Effector memory CD8-positive, alpha-beta T cell (primary cell): ENCODE measurements at regions not wholly inside any gene's neighbourhood (a gene's known extent, or its start where the extent isn't known, plus 50 kb on each side); places are given as distances from the start of the nearest gene placed in this dataset.

Experiments
- ATAC-seq: fragments of 150-1000 bp; cut with Tn5 transposase; replicated peaks from 2 replicates; pipeline ENCODE4 v1.10.0; 2021; ENCODE audit warnings: mild to moderate bottlenecking, moderate library complexity
- DNase-seq, 3 experiments: peaks; one replicate each; pipeline ENCODE4 v3.0.0; 2021
- H3K27ac Mint-ChIP-seq, 2 donors: one replicate each; pipeline ENCODE4 v1.8.0; 2022; ENCODE audit warnings: mild to moderate bottlenecking in 2 of 2, mixed read lengths in 2 of 2, moderate library complexity in 2 of 2
- H3K27me3 Mint-ChIP-seq, 2 donors: one replicate each; pipeline ENCODE4 v1.8.0; 2022; ENCODE audit warnings: mixed read lengths in 2 of 2
- H3K36me3 Mint-ChIP-seq: one replicate; pipeline ENCODE4 v1.8.0; 2022; ENCODE audit warnings: mild to moderate bottlenecking, moderate library complexity, mixed read lengths; ENCODE audit not compliant: insufficient read depth
- H3K4me1 Mint-ChIP-seq, 2 donors: one replicate each; pipeline ENCODE4 v1.8.0; 2022; ENCODE audit warnings: low read depth in 2 of 2, mixed read lengths in 2 of 2
- H3K4me3 Mint-ChIP-seq, 2 donors: one replicate each; pipeline ENCODE4 v1.8.0; 2022; ENCODE audit warnings: mild to moderate bottlenecking in 2 of 2, mixed read lengths in 2 of 2, moderate library complexity in 2 of 2
- H3K9me3 Mint-ChIP-seq, 2 donors: one replicate each; pipeline ENCODE4 v1.8.0; 2022; ENCODE audit warnings: mixed read lengths in 2 of 2

DNA sequence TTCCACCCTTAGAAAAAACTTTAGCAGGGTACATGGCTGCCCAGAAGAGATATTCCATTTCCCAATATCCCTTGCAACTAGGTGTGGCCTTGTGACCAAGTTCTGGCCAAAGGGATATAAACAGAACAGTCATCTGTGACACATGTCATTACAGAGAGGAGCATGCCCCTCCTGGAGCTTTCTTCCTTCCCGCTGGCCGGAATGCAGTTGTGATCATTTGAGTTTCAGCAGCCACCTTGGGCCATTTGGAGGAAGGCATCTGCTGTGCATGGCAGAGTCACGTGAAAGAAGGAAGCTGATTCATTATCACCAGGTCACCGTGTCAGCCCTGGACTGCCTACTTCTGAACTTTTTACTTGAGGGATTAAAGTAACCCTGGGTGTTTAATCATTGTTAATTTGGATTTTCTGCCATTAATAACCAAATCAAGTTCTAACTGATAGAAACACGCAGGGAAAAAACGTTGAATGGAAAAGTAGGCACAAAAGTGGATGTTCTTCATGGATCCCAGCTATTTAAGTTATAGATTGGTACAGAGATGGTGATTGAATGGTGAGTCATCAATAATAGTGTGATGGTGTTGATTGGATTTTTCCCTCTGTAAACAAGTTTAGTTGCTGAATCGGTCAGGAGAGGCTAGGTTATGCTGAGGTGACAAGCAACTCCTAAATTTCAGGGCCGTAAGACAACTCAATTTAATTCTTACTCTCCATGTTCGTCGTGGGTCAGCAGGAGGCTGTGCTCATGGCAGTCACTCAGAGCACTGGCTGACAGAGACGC lies 80.7 kb upstream of the CCDC167 start:
- Mint-ChIP-seq H3K27ac (no peak overlapping the region), H3K27me3 (peaks cover 15 to 31% of the 10 kb centered on the region in 2 donors), H3K4me3 (no peak overlapping the region), H3K4me1 (no peaks in the 10 kb centered on the region), H3K9me3 (no peaks in the 10 kb centered on the region), H3K36me3 (peaks cover 5% of the 10 kb centered on the region)
- DNase-seq (no peak), ATAC-seq (no peak)

DNA sequence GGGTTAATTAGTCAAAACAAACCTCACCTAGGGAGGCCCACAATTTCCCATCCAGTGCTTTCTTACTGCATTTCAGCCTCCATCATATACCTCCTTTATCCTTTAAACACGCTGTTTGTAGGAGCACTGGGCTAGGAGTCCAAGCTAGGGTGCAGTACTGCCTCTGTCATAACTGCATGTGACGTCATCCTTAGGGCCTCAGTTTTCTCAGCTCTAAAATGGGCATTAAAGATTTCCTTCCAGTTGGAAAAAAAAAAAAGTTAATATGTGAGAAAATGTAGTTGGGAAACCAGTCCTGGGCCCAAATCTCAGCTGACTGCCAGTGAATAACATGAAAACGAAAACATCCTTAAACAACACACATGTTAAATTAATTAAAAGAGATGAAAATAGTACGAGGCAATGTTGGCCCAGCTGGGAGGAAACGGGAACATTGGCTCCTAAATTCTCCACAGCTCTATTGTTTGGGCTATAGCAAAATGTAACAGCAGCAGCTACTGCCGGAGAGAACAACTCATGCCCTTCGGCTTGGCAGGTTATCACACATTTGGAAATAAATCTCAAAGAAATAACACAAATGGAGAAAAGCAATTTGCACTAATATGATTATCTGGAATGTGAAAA lies 79.9 kb upstream of the CCDC167 start:
- no peak overlapping the region for H3K4me3 Mint-ChIP-seq
- peaks cover 15 to 23% of the 10 kb centered on the region in 2 donors for H3K27me3 Mint-ChIP-seq
- H3K9me3 Mint-ChIP-seq = no peaks in the 10 kb centered on the region
- ATAC-seq (no peak), DNase-seq (no peak)
- H3K4me1 Mint-ChIP-seq = no peaks in the 10 kb centered on the region
- H3K27ac Mint-ChIP-seq = no peak overlapping the region
- H3K36me3 Mint-ChIP-seq = peaks cover 3% of the 10 kb centered on the region

DNA sequence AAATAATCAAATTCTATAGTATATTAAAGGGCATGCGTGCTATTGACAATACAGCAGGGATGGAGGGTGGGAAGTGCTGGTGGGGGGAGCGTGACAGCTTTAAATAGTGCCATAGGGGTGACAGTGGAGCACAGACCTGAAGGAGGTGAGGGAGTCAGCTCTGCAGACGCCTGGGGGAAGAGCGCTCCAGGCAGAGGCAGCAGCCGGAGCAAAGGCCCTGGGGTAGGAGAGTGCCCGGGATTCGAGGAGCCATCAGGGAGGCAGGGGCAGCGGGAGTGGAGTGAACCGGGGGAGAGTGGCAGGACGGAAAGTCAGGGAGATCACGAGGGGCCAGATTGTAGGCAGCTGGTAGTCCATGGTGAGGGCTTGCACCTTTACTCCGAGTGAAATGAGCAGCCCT lies 78.4 kb upstream of the CCDC167 start:
- H3K9me3 Mint-ChIP-seq = no peaks in the 10 kb centered on the region
- H3K27me3 Mint-ChIP-seq = peaks cover 11 to 12% of the 10 kb centered on the region in 2 donors
- no peak for DNase-seq

DNA sequence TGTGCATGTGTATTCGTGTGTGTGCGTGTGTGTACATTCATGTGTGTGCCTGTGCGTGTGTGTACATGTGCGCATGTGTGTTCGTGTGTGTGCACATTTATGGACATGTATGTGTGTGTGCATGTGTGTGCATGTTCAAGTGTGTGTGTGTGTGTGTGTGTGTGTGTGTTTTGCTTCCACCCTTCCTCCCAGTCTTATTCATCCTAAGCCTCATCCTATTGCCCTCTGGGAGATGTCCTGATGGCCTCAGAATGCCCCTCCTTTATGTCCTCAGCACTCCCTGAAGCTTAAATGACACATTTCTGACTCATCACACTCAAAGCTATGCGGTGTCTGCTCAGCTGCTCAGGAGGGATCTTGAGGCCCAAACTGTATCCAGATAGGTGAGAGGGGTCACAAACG lies 76.6 kb upstream of the CCDC167 start:
- Mint-ChIP-seq H3K36me3 (peaks cover 3% of the 10 kb centered on the region), H3K4me1 (no peaks in the 10 kb centered on the region), H3K27ac (no peak overlapping the region), H3K9me3 (no peaks in the 10 kb centered on the region), H3K27me3 (peaks cover 11 to 20% of the 10 kb centered on the region in 2 donors), H3K4me3 (no peak overlapping the region)
- DNase-seq = no peak
- ATAC-seq = no peak

More for the DNA sequence above, 78.4 kb upstream of the CCDC167 start:
- H3K36me3 Mint-ChIP-seq = peaks cover 3% of the 10 kb centered on the region
- no peak overlapping the region for H3K27ac Mint-ChIP-seq
- no peak overlapping the region for H3K4me3 Mint-ChIP-seq
- no peaks in the 10 kb centered on the region for H3K4me1 Mint-ChIP-seq
- ATAC-seq = no peak

DNA sequence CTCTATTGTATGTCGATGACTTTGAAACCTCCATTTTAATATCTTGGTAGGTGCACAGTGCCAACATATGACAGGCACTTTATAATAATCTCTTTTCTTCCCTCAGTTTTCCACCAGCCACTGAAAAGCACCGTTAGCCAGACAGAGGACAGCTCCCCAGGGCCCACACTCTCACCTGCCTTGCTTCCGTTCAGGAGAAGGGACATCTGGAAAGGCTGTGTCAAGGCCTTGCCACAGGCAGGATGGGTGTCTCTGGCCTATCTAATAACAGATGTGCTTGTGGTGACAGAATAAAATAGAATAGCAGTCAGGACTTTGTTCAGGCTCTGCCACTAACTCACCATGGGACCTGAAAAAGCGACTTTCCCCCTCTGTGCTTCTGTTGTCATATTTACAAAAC lies 75.5 kb upstream of the CCDC167 start:
- no peak overlapping the region for H3K4me3 Mint-ChIP-seq

DNA sequence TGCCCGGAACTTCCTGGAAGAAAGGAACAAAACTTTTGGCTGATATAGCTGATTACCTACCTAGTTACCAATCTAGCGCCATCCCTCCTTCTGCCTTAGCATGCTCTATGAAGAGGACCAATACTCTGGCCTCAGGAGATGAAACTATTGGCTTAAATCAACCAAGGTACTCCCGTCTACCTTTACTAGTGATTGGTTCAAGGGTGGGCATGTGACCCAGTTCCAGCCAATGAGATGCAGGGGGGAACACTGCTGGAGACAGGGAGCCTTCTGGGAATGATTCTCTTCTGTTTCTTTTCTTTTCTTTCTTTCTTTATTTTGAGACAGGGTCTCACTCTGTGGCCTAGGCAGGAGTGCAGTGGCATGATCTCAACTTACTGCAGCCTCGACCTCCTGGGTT lies 72.6 kb upstream of the CCDC167 start:
- DNase-seq = no peak
- H3K27ac Mint-ChIP-seq = no peak overlapping the region
- H3K36me3 Mint-ChIP-seq = no peaks in the 10 kb centered on the region
- no peaks in the 10 kb centered on the region for H3K9me3 Mint-ChIP-seq
- ATAC-seq = no peak
- H3K27me3 Mint-ChIP-seq = peaks cover under 1 to 9% of the 10 kb centered on the region in 2 donors
- no peak overlapping the region for H3K4me3 Mint-ChIP-seq
- H3K4me1 Mint-ChIP-seq = no peaks in the 10 kb centered on the region

More for the DNA sequence above, 75.5 kb upstream of the CCDC167 start:
- H3K27me3 Mint-ChIP-seq = peaks cover 11 to 20% of the 10 kb centered on the region in 2 donors
- no peaks in the 10 kb centered on the region for H3K9me3 Mint-ChIP-seq
- ATAC-seq = no peak
- no peak overlapping the region for H3K27ac Mint-ChIP-seq
- DNase-seq = no peak
- H3K4me1 Mint-ChIP-seq = no peaks in the 10 kb centered on the region
- H3K36me3 Mint-ChIP-seq = no peaks in the 10 kb centered on the region

DNA sequence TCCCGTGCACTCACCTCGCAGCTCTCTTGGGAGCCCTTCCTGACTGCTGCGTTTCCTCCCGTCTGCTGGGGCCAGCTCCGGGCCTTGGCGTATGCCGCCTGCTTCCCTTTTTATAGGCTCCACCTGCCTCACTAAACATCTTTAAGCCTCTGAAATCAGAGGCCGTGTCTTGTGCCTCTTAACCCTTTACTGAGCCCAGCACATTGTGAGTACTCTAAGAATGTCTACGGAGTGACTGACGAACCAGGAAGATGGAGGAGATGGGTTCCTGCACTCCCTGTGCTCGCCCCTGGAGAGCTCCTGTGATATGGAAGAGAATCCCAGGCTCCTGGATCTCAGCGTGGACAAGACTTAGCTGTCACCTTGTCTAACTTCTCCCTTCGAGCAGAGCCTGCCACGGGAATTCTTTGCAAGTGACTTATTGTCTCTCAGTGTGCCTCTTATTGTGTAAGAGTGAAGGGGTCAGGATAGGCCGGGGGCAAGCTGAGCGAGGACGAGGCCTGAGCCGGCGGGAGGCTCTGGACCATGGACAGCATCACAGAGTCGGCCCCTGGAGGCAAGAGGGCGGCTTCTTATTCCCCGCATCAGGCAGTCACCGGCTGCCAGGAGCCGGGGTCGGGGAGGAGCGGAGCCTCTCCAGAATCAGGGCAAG lies 70.9 kb upstream of the CCDC167 start:
- H3K4me1 Mint-ChIP-seq = peaks cover 5 to 6% of the 10 kb centered on the region in 2 donors
- H3K9me3 Mint-ChIP-seq = no peaks in the 10 kb centered on the region
- H3K27ac Mint-ChIP-seq = peak overlapping the region in 1 of 2 donors; percentile 57
- peaks cover 0 to 9% of the 10 kb centered on the region in 2 donors for H3K27me3 Mint-ChIP-seq
- ATAC-seq = no peak
- DNase-seq = no peak
- H3K4me3 Mint-ChIP-seq = no peak overlapping the region
- no peaks in the 10 kb centered on the region for H3K36me3 Mint-ChIP-seq

DNA sequence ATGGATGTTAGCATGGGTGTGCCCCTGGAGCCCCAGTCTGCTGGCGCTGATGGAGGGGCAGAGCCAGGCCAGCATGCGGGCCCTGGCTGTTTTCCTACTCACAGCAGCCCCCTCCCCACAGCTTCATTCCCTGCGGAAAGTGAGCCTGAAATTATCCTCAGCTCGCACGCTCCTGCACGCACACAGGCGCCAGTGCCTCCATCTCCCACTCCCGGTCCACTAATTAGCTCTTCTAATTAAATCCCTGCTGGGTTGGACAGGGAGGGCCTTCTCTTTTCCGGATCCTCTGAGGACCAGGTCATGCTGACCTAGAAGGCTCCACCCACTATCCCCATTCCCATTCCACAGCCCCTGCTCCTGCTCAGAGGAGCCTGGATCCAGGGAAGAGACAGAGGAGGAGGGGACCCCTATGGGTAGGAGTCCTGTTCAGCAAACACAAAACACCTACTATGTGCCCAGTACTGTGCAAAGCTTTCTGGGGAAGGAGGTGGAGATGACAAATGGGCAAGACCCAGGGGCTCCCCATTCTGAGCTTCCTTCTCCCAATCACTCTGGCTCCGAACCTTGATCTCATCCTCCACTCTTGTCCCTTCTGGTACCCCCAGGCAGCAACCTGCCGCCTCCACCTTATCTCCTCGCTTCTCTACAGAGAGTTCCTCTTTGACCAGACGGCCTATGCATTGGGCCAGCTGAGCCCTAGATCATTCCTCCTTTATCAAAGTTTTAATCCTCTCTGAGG lies 70.2 kb upstream of the CCDC167 start:
- Mint-ChIP-seq H3K4me3 (no peak overlapping the region), H3K27me3 (peaks cover 0 to 9% of the 10 kb centered on the region in 2 donors), H3K4me1 (peaks cover 5 to 6% of the 10 kb centered on the region in 2 donors), H3K36me3 (no peaks in the 10 kb centered on the region), H3K27ac (peak overlapping the region in 1 of 2 donors; percentile 57), H3K9me3 (no peaks in the 10 kb centered on the region)
- ATAC-seq = no peak
- no peak for DNase-seq

DNA sequence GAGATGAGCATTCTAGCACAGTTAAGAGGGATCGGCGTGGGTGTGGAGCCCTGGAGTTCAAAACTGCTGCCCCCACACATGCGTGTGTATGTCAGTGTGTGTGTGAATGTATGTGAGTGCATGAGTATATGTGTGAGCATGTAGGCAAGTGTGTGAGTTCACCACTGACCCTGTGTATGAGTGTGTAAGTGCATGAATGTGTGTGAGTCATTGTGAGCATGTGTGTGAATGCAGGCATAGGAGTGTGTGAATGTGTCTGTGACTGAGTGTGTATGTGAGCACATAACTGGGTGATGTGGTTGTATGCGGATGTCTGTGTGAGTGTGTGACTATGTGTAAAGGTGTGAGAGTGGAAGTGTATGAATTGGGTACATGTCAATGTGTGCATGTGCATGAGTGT lies 69.6 kb upstream of the CCDC167 start:
- DNase-seq = no peak
- Mint-ChIP-seq H3K9me3 (no peaks in the 10 kb centered on the region), H3K36me3 (no peaks in the 10 kb centered on the region), H3K4me1 (peaks cover 5 to 6% of the 10 kb centered on the region in 2 donors), H3K27me3 (peaks cover 0 to 14% of the 10 kb centered on the region in 2 donors), H3K27ac (no peak overlapping the region), H3K4me3 (no peak overlapping the region)
- no peak for ATAC-seq

DNA sequence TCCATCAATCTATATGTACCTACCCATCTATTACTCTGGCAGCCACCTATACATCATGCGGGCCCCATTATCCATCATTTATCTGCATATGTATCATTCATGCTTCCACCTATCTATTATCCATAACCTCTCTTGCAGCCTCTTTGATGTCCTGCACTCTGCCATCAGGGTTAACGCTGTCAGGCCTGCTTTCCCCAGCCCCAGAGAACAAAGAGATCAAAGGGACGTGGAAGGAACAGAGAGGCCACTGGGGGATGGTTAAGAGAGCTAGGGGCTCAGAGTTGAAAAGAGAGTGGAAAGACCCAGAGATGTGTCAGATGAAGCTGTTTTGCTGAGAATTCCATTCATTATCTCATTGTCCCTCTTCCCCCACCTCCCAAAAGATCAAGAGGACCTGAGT lies 67.3 kb upstream of the CCDC167 start:
- no peak for ATAC-seq

DNA sequence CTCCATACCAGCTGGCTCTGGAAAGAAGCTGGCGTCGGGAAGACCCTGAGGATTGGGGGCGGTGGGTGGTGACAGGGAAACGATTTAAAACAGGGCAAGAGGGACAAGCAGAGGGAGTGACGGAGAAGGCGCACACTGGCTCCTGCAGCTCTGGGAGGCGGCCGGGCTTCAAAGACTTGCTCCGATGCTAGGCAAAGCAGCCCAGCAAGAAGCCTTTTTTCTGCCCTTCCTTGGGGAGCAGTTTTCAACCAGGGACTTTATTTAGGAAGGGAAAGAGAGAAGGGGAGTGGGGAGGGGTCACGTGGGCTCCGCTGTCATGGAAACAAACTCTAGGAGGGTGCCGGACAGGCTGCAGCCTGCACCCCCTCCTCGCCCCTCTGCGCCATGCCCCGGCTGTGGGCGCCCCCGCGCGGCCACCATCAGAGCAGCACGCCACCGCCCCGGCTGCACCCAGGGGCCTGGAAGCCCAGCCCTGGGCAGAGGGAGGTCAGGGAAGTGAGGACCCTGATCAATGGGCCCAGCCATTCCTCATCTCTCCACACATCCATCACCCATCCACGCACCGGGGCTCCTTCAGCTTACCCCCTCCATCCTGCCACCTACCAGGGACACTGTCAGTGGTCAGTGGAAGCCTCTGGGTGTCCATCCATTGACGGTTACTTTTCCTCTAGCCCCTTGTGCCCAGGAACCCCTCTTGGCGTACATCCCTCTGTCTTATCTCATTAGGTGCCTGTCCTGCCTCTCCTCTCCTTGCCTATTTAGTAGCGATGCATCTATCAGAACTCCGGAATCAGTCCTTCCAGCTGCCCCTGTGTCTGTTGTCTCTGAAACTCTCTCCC lies 66.6 kb upstream of the CCDC167 start:
- no peaks in the 10 kb centered on the region for H3K36me3 Mint-ChIP-seq
- ATAC-seq = peak; percentile 95
- H3K27me3 Mint-ChIP-seq = peaks cover 0 to 6% of the 10 kb centered on the region in 2 donors
- H3K4me3 Mint-ChIP-seq = peak overlapping the region; percentile 57 to 58
- H3K4me1 Mint-ChIP-seq = peaks cover 5 to 6% of the 10 kb centered on the region in 2 donors
- peak; percentile 70 to 80 (median 76) for DNase-seq
- H3K9me3 Mint-ChIP-seq = no peaks in the 10 kb centered on the region
- H3K27ac Mint-ChIP-seq = peak overlapping the region; percentile 1 to 21

More for the DNA sequence above, 67.3 kb upstream of the CCDC167 start:
- Mint-ChIP-seq H3K4me1 (peaks cover 5 to 6% of the 10 kb centered on the region in 2 donors), H3K4me3 (peak overlapping the region; percentile 57 to 58), H3K9me3 (no peaks in the 10 kb centered on the region), H3K27me3 (peaks cover 0 to 10% of the 10 kb centered on the region in 2 donors), H3K27ac (peak overlapping the region; percentile 1 to 21), H3K36me3 (no peaks in the 10 kb centered on the region)
- DNase-seq = no peak

DNA sequence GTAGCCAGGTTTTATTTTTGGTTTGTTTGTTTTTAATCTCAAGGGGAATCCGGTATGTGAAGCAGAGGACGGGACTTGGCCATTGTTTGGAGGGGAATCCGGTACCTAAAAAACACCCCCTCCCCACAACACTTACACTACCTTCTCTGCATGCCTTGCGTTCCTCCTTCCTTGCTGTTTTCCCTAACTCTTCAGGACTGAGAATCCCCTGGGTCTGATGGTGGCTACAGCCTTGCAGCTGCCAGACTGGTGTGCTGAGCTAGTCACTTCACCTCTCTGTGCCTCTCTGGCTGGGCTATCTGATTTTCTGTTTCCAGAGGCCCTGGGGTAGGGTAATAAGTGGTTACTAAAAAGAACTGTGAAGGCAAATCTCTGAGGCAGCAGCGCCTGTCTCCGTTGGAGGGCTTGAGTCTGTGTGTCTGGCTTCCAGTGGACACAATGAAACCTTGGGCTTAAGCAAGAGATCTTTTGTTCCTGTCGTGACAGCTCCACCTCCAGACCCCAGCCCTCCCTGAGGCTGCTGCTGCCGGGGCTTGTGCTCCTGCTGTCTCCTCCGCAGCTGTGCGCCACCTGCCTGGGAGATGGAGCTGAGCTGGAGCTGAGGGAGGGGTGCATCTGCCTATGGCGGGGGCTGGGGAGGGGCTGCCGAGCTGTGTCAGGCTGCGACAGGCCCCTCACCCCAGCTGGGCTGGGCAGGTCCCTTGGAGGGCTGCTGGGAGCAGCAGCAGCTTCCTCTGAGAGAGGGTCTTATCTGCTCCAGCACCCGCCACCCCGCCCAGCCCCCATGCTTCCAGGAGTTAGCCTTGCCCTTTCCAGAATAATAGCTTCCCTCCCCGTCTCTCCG lies 65.8 kb upstream of the CCDC167 start:
- H3K27me3 Mint-ChIP-seq = peaks cover 0 to 6% of the 10 kb centered on the region in 2 donors
- H3K27ac Mint-ChIP-seq = peak overlapping the region in 1 of 2 donors; percentile 39
- no peaks in the 10 kb centered on the region for H3K9me3 Mint-ChIP-seq
- no peaks in the 10 kb centered on the region for H3K36me3 Mint-ChIP-seq
- H3K4me3 Mint-ChIP-seq = peak overlapping the region; percentile 57 to 58
- DNase-seq = no peak
- peaks cover 5 to 6% of the 10 kb centered on the region in 2 donors for H3K4me1 Mint-ChIP-seq
- no peak for ATAC-seq
